NCI-H748 (cell line): ENCODE measurements at regions not wholly inside any gene's neighbourhood (a gene's known extent, or its start where the extent isn't known, plus 50 kb on each side); places are given as distances from the start of the nearest gene placed in this dataset.
"Not testable (repeated sequence)": the region's sequence is repeated elsewhere in the genome, so short reads cannot be mapped to it uniquely, and the experiment has no call there.

Experiments used
- DNase-seq: peaks from one replicate; lab custom pipeline; 2025; ENCODE audit not compliant: unreplicated experiment; lab: John Stamatoyannopoulos, UW

DNA sequence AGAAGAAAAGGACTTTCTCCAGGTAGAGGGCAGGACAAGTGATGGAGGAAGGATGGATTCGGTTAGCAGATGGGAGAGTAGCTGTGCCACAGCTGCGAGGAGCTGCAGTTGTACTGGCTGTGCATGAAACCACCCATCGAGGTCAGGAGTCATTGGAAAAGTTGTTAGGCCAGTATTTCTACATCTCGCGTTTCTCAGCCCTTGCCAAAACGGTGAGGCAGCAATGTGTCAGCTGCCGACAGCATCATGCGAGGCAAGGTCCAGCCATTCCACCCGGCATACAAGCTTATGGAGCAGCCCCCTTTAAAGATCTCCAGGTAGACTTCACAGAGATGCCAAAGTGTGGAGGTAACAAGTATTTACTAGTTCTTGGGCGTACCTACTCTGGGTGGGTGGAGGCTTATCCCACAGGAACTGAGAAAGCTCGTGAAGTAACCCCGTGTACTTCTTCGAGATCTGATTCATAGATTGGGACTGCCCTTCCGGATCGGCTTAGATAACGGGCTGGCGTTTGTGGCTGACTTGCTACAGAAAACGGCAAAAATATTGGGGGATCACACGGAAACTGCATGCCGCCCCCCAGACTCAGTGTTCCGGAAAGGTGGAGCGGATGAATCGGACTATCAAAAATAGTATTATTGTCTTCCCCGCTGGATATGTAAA, 105.0 kb upstream of the HMX1 start:
- DNase-seq: not testable (repeated sequence)

DNA sequence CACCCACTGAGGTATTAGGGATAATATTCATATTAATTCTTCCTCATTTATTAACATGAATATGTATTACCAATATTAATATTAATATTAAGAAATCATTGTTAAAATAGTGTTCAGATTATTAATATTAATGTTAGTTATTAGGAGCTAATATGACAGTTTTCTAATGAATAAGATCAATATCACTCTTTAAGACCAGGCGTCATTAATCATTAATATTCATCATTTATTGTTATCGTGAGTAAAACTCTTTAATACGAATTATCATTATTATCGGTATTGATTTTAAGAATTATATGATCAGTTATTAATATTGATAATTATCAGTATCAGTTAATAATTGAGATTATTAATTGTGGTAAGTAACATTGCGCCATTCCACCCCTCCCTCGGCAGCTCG, 101.0 kb upstream of the HMX1 start:
- DNase-seq: not testable (repeated sequence)

DNA sequence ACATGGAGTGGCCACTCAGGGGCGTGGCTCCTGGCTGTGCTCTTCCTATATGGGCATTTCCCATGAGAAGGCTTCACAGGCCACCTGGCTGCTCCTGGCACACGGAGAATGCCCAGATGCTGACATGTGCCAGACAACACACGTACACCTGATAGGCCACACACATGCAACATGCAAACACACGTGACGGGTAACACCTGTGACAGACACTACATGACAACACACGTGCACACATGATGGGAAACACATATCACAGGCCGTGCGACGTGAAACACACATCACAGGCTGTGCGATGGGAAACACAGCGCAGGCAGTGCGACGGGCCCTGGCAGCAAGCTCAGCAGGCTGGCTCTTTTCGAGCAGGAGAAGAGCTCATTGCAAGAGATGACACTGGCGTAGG, 94.3 kb upstream of the HMX1 start:
- not testable (repeated sequence) for DNase-seq

DNA sequence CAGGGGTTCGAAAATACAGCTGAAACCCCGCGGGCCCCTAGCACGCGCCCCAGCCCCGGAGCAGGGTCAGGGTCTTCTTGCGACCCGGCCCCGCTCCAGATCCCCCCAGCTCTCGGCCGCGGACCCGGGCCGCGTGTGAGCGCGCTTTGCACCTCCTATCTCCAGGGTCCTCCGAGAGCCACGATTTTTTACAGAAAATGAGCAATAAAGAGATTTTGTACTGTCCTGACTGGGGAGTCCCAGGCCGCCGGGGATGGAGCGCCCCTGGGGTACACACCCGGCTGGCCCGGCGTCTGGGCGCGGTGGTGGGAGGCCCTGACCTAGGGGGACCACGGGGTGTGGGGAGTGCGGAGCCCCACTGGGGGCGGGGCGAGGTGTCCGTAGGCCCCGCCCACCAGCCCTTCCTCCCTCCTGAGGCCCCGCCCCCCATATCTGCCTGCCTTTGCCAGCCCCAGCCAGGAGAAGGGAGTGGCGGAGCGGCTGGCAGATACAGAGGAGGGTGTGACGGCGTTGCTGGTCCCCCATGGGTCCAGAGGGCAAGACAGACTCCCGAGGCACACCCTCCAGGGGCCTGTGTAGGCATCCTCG, 92.7 kb upstream of the HMX1 start:
- DNase-seq: not testable (repeated sequence)

DNA sequence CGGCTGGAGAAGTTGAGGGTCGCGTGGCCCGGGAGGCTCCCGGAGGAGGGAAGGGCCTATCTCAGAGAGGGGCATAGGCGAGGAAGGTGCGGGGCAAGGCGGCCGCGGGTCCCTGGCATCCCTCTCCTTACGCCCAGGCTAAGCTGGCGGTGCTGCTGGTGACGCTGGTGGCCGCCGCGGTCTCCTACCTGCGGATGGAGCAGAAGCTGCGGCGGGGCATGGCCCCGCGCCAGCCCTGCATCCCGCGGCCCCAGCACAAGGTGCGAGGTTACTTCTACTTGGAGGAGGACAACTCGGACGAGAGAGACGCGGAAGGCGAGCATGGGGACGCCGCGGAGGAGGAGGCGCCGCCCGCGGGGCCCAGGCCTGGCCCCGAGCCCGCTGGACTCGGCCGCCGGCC, 91.9 kb upstream of the HMX1 start:
- DNase-seq: not testable (repeated sequence)

DNA sequence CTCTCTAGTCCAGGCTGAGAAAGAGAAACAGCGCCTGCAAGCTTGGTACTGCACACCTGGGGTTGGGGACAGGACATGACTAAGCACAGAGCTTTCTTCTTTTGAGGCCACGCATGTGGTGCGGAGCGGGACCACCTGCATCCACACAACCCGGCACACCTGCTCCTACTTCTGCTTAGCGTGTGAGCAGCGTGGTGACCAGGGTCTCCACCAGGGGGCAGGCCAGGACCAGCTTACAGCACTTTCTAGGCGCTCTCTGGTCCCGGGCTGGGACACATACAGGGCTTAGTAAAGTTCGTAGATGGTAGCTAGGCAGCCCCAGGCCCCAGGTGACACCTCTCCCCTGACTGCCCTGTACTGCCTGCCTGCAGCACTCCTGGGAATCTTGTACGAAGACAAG, 89.7 kb upstream of the HMX1 start:
- DNase-seq: peak; percentile 11

DNA sequence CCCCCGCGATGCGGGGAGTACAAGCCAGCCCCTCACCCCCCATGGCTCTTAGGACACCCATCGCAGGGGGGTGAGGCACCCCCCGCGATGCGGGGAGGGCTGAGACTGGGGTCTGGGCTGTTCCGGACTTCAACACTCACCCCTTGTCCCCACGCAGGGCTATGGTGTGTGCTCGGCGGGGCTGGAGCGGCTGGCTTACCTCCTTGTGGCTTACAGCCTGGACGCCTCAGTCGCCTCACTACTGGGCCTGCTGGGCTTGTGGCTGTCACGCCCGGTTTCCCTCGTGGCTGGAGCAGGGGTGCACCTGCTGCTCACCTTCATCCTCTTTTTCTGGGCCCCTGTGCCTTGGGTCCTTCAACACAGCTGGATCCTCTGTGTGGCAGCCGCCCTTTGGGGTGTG, 87.8 kb upstream of the HMX1 start:
- DNase-seq: not testable (repeated sequence)

DNA sequence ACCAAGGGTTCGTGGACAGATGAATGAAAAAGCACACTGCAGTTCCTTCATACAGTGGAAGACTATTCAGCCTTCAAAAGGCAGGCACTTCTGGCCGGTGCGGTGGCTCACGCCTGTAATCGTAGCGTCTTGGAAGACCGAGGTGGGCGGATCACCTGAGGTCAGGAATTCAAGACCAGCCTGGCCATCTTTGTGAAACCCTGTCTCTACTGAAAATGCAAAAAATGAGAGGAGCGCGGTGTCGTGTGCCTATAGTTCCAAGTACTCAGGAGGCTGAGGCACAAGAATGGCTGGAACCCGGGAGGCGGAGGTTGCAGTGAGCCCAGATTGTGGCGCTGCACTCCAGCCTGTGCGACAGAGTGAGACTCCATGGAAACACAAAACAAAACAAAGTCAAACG, 82.4 kb upstream of the HMX1 start:
- DNase-seq: not testable (repeated sequence)

DNA sequence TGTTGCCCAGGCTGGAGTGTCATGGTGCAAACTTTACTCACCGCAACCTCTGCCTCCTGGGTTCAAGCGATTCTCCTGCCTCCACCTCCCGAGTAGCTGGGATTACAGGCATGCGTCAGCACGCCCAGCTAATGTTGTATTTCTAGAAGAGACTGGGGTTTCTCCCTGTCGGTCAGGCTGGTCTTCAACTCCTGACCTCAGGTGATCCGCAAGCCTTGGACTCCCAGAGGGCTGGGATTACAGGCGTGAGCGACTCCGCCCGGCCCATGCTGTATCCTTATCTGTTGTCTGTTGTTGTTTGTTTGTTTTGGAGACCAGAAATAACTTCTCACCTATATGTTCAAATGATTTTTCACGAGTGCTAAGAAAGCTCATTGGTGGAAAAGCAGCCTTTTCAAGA, 81.2 kb upstream of the HMX1 start:
- not testable (repeated sequence) for DNase-seq

DNA sequence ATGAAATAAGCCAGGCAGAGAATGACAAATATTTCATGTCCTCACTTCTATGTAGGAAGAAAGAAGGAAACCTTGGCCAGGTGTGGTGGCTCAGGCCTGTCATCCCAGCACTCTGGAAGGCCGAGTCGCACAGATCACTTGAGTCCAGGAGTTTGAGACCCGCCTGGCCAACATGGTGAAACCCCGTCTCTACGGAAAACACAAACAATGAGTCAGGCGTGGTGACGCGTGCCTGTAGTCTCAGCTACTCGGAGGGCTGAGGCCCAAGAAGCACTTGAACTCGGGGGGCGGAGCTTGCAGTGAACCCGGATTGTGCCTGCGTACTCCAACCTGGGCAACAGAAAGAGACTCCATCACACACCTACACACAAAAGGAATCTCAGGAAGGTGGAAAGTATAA, 80.5 kb upstream of the HMX1 start:
- not testable (repeated sequence) for DNase-seq

DNA sequence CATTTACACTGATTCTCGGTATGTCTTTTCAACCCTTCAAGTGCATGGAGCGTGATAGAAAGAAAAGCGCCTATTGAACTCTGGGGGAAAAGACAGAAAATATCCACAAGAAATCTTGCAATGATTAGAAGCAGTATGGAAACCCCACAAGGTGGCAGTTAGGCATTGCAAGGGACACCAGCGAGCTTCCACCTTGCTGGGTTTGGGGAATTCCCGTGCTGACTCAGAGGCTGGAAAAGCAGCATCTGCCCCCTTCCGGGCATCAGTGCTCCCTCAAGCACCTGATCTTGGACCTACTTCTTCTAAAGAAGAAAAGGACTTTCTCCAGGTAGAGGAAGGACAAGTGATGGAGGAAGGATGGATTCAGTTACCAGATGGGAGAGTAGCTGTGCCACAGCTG, 73.9 kb upstream of the HMX1 start:
- DNase-seq: not testable (repeated sequence)

DNA sequence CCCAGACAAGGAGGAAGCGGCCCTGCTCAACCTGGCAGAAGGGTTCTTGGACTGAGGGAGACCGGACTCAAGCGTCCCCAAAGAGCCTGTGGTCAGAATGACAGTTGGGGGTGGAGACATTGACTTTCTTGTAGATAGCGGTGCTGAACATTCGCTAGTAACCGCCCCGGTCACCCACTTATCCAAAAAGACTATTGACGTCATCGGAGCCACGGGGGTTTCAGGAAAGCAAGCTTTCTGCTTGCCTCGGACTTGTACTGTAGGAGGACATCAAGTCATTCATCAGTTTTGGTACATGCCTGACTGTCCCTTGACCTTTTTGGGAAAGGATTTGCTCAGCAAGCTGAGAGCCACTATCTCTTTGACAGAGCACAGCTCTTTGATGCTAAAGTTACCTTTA, 71.7 kb upstream of the HMX1 start:
- DNase-seq: not testable (repeated sequence)

DNA sequence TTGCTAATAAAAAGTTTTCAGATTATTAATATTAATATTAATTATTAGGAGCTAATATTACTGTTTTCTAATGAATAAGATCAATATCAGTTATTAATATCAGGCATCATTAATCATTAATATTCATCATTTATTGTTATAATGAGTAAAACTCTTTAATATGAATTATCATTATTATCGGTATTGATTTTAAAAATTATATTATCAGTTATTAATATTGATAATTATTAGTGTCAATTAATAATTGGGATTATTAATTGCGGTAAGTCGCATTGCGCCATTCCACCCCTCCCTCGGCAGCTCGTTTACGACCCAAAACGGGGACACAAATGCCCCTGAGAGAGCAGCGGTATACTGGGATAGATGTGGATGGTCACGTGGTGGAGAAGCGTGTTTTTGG, 70.4 kb upstream of the HMX1 start:
- not testable (repeated sequence) for DNase-seq

DNA sequence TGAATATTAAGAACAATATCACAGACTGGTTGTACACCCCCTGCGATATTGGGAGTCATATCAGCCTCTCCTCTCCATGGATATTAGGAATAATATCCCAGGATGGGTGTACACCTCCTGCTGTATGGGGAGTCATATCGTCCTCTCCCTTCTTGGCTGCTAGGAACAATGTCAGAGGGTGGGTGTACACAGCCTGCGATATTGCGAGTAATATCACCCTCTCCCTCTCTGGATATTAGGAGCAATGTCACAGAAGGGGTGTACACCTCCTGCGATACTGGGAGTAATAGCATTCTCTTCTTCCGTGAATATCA, 69.8 kb upstream of the HMX1 start:
- not testable (repeated sequence) for DNase-seq

DNA sequence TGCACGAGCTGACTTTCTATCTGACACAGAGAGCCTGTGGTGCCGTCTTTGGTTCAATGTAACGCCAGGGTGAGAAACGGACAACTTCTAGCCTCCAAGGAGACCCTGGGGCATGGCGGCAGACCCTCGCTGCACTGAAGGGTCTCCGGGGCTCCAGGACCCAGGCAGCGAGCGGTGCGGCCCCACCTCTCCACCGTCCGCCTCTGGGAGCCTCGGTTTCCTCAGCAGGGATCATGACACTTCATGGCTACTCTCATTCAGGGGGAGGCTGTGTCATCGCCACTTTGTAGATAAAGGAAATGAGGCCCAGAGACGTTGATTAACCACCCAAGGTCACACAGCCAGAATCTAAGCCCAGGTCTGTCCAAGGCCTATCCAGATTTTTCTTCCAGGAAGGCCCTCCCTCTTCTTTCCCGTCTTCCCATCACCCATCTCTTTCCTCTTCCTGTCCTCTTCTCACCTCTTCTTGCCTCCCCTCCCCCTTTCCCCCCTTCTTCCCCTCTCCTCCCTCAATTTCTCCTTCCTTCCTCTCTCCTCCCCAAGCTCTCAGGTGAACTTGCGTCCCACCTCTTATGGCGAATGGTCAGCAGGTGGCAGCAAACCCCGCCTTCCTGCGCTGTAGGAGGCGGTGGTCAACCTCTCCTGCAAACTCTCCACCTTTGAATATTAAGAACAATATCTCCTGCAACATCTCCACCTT, 69.3 kb upstream of the HMX1 start:
- DNase-seq: peak; percentile 9

DNA sequence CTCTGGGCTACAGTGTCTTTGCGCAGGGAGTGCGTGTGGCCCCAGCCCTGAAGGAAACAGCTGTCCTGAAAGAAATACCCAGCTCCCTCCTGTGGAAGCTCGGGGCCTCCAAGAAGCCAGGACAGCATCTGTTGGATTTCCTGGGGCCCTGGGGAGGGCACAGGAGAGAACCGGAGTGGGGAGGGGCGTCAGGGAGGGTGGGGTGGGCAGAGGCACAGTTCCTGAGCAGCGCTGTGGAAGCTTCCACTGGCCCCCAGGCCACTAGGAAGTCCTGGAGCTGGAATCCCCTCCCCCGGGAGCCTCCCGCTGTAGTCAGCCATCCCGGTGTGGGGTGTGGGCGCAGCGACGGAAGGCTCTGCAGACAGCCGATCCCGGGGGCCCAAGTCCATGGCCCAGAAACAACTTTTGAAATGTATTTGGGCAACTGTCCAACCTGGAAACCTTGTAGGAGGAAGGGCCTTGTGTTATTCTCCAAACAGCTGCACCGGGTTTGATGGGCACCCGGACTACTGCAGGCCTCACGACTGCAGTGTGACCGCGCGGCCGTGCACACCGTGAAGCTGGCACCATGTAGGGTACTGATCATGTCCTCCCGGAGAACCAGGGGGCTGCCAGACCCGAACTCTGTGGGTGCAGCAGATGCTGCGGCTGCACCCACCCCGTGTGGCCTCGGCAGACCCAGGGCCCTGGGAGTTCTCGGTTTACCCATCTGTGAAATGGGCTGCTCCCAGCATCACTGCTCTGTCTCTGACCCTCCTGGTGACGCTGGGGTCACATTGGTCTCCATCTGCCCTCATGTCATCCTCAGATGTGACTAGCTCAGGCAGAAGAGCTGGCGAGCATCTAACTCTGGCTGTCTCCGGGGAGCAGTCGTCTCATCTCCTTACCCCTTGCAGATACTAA, 68.5 kb upstream of the HMX1 start:
- DNase-seq: no peak

DNA sequence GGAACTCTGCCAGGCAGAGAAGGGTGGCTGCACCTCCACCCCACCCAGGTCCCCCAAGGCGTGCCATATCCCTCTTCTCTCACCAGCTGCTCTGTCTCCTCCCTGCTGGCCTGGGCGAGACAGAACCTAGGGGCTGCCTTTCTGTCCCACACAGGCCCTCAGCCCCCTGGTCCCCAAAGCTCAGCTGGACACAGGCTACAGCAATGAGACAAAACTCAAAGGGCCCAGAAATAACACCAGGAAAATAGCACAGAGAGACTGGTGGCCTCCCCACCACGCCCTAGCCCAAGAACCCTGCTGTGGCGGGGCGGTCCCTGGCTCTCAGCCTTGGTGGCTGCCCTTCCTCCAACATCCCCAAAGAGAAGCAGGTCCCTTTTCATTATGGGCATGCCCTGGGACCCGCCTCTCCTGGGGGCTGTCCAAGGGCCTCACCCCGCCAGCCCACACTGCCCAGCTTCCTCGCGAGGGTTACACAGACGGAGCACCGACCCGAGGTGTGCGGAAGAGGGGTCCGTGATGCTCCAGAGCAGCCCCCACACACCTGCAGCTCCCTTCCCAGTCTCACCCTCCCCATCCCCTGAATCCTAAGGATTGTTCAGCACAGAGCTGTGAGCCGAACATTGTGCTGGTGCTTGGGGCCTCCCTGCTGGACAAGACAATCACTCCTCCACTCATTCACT, 67.7 kb upstream of the HMX1 start:
- no peak for DNase-seq

DNA sequence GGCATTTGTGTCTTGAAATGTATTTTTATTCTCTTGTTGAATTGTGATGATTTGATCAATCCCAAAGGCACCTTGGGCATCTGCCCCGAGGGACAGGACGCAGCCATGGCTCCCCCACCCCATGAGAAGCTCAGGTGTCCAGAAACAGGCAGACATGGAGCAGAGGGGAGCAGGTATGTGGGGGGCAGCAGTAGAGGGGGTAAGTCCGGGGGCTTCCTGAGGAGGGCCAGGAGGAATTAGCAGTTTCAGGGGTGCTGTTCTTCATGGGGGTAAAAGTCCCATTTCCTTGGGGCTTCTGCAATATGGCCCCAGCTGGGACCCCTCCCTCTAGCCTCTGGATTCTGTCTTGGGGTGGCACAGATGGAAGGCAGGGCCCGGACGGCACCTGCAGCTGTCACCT, 67.0 kb upstream of the HMX1 start:
- no peak for DNase-seq

DNA sequence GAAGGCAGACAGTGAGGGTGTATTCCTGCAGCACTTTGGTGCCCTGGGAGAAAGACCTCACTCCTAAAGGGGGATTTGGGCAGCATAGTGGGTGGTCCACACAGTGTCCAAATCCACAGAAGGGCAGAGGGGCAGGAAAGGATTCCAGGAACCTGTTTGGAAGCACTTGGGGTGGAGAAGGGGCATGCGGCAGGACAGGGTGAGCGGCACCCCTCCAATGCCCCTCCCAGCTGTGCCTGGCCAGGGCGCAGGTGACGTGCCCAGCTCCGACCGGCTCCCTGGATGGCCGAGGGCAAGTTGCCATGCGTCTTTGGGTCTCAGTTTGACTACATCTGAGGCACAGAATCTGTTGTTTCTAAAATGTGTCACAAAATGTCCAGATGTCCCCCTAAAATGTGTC, 66.5 kb upstream of the HMX1 start:
- DNase-seq: no peak

DNA sequence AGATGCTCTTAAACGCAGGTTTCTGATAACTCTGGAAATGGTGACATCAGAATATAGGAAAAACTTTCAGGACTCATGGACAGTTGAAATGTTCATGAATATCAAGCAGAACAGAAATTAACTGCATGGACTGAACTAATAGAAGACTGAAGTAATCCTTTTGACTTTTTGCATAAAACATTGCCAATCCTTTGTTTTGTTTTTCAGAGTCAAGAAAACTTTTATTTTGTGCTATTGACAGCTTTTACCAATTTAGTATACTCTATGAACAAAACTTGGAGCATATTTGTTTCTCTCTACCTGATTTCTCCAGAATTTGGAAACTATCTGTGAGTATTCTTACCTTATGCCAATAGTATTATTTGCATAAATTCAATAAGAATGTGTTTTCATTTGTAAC, 61.2 kb upstream of the HMX1 start:
- DNase-seq: no peak

DNA sequence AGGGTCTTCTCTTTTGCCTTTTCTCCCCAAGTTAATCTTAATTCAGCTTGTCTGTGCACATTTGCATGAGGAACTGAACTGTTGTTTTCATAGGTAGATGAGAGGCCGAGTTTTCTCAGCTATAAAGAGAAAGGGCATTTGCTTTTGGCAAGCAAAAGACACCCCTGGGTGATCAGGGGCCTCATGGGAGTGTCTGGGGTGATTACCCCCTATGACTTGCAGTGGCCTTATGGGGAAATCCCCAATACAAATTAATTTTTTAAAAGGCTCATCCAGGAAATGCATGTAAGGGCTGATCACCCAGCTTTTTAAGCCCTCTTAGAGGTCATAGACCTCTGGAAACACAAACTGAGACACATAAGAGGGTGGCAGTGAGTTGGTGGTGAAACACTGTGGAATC, 56.4 kb upstream of the HMX1 start:
- no peak for DNase-seq
